ENCODE measurements at regions not wholly inside any gene's neighbourhood (a gene's known extent, or its start where the extent isn't known, plus 50 kb on each side); places are given as distances from the start of the nearest gene placed in this dataset.

DNA sequence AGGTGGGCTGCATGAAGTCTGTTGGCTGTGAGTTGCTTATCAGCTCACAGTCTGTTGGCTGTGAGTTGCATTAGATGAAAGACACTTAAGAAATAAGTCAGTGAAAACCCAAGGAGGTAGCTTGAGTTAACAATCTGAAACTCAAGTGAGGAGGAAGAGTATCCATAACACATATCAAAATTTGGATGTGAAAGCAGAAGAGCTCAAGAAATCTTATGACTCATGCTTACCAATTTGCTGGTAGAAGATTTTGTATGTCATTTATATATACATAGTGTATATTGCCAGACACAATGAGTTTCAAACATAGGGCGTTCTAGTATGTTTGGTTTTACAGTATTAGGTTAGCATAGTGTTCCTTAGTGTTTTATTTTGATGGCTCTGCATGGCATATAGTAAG is 107.4 kb downstream of the DDIT4L start:
- no peak for DNase-seq

DNA sequence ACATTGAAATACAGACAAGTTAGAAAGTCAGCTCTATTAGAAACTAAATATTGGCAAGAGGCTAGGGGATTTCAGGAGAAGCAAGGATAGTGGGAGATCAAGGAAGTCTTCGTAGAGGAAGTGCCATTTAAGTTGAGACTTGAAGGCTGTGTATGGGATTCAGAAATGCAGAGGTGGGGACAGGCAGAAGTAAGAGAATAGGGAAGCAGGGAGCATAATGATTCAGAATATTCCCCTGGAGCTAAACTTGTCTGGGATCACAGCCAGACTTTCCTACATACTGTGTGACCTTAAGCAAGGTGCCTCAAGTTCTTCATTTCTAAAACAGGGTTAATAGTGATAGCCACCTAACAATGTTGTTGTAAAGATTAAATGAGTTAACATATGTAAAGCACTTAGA is 108.8 kb downstream of the DDIT4L start:
- no peak for DNase-seq

DNA sequence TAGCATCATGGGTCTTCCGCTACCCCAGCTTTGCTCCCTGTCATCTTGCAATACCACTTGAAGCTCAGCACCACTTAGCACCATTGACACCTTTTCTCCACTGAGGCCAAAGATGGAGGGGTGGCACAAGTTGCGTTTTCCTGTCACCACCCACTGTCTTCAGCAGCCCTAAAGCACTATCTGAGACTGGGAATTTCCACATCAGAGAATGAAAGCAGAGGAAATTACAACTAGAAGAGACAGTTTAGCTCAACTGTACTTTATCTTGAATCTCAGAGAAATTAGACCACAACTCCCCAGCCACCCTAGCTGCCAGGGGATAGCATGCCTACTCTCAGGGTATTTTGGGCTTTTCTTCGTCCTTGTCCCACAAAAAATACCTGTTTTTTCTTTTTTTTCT is 111.0 kb downstream of the DDIT4L start:
- DNase-seq = no peak

DNA sequence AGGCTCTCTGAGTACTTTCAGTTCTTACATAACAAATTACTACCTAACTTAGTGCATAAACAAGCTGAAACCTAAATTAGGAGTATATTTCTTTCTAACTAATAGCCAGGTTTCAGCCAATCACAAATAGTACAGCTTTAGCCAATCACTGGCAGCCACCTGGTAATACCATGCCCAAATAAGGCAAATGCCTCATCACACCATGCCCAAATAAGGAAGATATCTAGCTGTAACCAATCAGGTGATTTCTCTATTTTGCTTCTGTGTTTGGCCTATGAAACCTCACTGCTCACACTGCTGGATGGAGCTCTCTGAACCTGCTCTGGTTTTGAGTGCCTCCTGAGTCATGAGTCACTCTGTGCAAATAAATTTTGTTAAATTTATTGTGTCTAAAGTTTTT is 113.5 kb downstream of the DDIT4L start:
- DNase-seq = no peak

DNA sequence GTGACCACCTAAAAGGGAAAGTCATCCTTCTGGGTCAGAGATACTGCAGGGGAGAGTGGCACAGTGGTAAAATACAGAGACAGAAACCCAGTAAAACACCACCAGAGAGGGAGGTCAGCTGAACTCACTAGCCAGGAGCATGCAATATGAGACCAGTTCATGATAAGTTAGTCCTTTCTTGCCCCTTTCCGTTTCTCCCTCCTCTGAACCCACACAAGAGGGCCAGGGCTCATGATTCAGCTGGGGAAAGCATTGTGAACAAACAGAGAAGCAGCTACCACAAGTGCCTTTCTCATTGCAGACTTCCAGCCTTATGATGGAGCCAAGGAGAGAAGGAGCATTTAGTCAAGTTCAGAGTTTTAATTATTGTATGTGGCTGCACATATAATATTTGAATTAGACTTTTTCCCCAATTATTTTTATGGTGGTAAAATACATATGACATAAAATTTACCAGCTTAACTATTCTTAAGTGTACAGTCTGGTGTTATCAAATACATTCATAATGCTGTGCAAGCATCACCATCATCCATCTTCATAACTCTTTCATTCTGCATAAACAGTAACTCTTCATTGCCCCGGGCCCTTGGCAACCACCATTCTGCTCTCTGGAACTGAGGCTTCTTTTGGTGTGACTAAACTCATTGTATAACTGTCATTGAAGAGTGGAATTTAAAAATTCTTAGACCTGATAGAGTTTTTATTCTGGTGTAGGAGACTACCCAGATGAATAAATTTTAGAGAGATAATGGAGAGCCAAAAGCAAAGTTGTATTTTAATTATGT is 114.6 kb downstream of the DDIT4L start:
- DNase-seq = no peak

DNA sequence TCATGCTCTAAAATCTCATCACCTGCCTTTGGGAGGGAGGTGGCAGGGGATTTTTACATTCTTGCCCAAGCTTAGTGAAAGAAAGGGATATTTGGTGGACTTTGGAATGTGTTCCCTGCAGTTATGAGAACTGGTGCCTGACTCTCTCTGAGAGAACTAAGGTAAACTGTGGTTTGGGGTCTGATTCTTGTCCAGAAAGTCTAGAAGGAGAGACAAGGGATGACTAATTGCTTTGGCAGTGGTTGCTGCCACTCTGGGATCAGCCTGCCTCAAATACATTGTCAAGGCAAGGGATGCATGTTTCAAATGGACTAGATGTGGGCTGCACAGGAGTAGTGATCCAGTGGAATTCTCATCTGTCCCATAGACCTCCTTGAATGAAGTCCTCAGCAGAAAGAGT is 115.2 kb downstream of the DDIT4L start:
- DNase-seq = no peak

DNA sequence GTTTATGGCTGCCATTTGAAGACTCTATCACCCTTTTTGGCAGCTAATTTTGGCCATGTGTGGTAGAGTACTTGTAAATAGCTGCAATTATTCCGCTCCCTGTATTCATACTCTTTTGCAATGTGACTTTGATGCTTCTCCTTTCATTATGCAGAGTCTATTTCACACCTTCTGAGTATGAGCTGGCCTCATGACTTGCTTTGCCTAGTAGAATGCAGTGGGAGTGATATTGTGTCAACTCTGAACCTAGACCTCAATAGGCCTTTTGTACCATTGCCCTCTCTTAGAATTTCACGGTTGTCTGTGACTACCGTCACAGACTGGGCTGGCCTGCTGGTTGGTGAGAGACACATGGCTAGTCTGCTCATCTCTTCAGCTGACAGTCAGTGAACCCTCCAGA is 118.8 kb downstream of the DDIT4L start:
- no peak for DNase-seq

DNA sequence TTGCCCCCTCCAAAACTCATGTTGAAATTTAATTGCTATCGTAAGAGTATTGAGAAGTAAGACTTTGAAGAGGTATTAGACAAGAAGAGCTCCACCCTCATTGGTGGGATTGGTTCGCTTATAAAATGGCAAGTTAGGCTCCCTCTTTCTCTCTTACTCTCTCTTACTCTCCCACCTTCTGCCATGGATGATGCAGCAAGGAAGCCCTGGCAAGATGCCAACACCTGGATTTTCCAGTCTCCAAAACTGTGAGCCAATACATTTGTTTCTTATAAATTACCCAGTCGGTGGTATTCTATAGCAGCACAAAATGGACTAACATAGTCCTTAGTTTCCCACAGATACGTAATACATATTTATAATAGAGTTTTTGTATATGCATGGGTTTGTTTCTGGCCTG is 119.4 kb downstream of the DDIT4L start:
- DNase-seq = no peak

DNA sequence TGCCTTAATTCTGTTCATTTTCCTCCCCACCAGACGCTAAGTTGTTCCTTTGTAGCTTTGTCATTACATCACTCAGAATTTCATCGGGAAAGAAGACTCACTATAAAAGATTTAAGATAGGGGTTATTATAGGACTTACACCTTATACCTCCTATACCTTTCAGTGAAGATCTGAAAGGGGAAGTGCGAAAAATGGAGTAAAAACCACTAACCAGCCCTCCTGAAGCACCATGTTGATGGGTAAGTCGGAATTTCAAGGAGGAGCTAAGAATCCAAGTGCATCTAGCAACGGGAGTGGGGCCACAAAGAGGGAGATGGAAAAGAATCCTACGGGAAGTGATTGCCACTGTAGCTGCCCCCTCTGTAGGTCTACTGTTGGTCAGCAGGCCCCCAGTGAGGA is 119.1 kb upstream of the H2AZ1 start:
- DNase-seq = no peak

DNA sequence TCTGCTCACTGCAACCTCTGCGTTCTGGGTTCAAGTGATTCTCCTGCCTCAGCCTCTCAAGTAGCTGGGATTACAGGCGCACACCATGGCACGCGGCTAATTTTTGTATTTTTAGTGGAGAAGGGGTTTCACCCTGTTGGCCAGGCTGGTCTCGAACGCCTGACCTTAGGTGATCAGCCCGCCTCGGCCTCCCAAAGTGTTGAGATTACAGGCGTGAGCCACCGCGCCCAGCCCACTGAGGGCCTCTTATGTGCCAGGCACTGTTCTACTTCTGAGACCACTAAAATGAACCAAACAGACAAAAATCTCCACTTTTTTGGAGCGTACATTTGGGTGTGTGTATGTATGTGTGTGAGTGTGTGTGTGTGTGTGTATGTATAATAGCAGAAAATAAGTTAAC is 117.2 kb upstream of the H2AZ1 start:
- no peak for DNase-seq

DNA sequence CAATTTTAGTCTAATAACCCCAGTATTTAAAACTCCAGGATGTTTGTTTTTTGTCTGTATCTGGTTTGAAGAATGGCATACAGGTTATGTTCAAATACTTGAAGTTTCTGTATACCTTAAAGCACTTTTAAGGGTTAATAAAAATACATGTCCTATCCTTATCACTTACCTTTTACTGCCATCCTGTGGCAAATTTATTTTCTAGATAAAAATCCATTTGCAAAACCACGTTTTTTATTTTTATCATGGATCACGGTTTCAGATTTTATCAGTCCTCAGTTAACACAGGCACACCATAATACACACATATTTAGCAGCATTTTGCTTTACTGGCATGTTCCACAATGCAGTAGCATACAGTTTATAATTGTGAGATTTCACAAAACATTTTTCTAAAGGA is 113.3 kb upstream of the H2AZ1 start:
- DNase-seq = no peak

DNA sequence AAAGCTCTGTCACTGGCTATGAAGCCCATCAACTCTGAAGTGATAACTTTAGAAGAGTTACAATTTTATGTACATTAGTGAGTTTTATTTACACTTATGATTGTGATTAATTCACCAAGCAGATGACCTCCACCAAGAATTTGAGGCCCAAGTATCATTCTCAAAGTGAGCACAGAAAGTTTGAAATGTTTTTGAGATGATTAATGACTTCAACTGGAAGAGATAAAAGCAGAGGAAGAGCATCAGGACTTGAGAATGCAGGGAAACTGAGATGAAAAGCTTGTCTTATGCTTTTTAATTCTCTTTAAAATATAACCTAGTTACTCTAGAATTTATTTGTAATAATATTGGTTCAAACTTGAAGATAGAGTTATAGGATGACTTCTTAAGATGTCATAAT is 112.8 kb upstream of the H2AZ1 start:
- no peak for DNase-seq

DNA sequence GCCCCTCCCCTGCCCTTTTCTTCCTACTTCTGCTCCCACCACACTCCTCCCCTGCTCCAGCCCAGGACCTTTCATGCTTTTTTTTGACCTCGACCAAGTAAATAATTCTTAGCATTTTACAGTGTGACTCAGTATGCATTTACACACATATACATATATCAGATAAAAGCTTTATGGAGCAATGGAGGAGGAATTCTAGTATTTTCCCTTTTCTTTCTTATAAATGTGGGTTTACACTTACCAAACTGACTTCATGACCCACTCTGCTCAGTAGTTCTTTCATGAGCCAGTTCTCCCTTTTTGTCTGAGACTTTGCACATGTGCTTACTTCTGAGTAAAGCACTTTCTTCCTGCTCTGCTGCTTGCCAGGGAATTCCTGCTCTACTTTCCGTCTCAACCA is 111.8 kb upstream of the H2AZ1 start:
- DNase-seq = no peak

DNA sequence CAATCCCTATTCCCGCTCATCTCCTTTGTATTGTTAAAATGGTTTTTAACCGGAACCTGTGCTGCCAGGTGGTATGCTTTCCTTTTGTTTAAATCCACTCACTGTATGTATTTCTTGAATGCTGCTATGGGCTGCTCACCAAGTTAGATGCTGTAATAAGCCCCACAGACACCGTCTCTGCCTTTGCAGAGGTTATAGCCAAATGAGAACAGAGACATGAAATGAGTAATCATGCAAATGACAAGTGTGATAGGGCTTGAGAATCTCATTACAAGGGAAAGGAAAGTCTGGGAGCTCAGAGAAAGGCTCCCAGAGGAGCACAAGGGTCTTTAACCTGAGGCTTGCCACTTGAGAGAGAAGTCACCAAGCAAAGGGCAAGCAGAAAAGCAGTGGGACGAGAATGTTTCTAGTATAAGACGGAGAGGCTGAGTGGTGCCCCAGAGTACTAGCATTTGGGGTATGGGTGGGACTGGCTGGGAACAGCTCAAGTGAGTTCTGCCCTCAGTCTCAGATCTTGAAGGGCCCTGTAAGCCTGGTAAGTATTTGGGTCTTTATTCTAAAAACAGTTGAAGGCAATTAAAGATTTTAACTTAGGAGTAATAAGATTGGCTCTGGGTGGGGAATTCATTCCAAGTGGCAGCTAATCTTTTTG is 110.8 kb upstream of the H2AZ1 start:
- DNase-seq = no peak

DNA sequence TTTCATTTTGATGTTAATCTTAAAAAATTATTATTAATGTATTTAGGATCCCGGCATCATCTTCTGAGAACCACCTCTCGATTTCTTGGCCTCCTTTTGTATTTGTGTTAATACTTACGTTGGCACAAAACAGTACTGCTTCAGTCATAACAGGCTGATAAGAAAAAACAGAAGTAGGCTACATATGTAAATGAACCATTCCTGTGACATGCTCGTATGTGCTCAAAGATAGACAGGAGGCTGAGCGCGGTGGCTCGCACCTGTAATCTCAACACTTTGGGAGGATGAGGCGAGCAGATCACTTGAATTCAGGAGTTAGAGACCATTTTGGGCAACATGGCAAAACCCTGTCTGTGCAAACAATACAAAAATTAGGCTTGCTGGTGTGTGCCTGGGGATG is 109.4 kb upstream of the H2AZ1 start:
- DNase-seq = no peak

DNA sequence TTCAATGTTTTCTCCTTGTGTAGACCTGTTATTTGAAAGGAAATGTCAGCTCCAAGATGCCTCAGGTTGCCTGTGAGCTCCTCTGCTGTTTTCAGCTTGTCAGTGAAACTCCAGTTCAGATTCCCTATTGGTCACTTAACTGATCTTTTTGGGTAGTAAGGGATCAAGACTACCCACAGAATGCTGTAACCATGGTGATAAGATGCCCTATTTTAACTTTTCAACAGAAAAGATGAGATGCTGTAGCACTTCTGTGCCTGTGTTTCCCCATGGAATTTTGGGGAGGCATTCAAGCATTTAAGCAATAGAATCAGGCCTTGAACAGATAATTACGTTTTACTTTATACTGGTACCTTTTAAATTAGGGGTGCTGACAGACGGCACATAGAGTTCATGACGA is 106.6 kb upstream of the H2AZ1 start:
- no peak for DNase-seq

DNA sequence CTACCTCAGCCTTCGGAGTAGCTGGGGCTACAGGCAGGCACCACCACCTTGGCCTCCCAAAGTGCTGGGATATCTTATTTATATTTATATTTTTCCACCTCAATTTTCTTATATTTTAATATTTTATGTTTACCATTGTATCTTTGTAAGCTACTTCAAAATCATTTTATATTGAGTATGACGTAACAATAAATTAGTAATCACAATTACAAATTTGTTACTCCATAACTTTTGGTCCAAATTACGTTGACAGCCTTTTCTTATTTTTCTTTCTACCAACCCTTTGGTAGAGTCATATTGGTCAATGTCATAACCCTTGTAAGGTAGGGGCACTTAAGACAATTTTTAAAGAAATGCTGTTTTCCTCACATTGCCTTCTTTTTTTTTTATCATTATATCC is 104.0 kb upstream of the H2AZ1 start:
- DNase-seq = no peak

DNA sequence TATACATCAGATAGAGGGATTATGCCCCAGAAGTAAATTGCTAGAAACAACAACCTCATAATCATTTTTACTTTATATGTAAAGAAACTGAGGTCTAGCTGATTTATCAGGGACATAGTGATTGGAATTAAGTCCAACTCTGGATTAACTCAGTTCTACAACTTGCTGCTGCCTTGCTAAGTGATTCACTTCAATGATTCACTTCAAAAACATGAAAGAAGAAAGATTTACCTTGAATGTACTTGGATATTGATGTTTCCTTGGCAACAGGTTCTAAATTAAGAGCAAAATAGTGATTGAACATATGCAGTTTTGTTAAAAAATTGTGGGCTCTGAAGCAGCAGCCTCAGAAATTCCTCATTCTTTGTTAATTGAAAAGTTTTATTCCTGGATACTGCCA is 99.8 kb upstream of the H2AZ1 start:
- DNase-seq = no peak

DNA sequence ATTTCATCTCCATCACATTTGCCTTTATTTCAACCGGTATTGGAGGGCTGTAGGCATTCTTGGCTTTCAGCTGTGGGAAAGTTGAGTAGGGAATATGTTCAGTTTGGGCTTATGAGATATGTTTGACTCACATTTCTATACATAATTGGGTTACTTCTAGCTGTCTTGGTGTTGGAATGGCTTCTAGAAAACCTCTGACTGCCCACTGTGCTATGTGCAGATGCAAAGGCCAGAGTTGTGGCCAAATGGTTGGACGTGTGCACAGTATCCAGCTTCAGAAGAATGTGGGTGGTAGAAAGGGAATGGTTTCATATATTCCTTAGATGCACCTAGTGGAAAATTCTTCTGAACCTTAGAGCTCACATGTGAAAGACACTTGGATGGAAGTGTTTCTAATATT is 92.6 kb upstream of the H2AZ1 start:
- no peak for DNase-seq

DNA sequence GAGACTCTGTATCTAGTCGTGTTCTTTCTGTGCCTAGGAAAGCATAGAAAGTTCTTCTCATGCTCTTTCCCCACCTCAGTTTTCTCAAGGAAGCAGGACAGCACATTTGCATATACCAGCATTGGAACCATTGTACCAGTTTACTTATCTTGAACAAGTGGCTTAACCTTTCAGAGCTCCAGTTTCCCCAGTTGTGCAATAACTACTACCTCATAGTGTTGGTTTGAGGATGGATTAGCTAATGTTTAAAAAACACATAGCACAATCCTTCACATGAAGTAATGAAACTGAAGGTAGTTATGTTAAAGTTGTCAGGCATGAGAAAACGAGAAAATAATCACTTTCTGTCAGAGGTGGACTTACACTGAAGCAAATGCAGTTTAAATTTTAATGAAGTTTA is 92.2 kb upstream of the H2AZ1 start:
- no peak for DNase-seq

DNA sequence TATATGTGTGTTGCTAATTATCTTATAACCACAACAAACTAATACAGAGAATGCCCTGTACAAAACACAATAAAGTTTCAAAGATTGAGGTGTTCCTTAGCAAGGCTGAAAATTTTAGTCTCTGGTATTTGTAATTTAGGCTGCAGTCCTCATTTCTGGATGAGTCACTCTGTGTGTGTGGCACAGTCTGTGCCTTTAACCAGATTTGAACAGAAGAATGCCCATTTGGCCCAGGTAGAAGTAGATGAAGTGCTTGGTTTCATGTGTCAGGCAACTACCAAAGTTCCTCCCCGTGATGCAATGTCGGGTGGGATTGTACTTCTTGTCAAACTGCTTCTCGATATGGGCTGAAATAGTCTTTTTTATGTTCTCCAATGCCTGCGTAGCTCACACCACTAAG is 91.6 kb upstream of the H2AZ1 start:
- DNase-seq = no peak

DNA sequence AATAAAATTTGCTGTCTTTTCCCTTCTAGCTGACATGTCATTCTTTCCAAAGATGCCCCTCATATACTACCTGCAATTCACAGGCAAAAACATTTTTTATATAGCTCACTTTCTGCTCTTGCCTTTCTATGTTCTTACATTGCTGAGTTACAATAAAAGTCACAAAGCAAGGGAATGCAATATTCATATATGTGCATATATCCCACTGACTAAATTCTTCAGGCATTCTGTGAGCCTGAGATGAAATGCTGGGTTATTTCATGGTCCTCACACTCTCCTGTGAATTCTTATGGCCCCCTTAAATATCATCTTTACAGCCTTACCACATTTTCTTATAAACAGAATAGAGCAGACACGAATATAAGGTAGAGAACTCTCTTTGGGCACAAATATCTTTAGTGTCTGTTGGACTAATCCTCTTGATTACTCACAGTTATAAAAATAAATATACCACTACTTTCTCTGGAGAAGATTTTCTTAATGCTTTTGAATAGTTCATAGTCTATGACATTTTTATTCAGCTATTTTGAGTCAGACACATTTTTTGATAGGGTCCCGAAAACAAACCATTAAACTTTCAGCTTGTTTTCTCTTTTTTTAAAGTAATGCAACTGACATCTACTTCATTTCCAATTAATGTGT is 84.1 kb upstream of the H2AZ1 start:
- DNase-seq = no peak

DNA sequence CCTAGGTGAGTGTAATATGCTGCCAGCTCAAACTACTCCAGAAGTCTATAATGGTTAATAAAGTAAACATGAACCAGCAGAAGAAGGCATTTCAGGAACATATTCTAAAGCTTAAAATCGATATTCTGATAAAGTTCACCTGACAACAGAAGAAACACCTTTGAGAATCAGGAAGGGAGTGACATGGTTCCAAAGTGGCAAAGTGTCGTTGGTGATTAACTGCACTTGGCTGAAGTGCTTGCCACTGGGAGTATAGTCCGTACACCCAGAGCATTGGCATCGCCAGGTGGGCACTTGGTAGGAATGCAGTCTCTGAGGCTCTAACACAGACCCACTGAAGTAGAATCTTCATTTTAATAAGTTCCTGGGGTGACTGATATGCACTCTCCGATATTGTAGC is 76.0 kb upstream of the H2AZ1 start:
- no peak for DNase-seq

DNA sequence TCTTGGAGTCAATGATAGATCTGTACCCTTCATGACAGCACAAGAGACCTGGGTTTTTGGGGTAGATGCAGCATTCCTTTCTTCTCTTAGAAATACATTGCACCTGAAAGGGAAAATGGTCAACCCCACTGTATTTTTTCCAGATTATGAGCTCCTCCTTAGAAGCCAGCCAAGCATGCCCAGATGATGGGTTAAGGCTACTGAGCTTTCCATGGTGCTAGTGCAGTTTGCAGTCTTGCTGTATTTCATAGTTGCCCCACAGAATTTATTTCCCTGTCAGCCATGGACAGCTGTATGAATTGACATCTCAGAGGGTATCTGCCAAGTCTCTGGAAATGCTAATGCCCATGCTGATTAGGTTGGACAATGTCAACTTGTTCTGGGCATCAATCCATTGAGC is 73.7 kb upstream of the H2AZ1 start:
- DNase-seq = no peak

DNA sequence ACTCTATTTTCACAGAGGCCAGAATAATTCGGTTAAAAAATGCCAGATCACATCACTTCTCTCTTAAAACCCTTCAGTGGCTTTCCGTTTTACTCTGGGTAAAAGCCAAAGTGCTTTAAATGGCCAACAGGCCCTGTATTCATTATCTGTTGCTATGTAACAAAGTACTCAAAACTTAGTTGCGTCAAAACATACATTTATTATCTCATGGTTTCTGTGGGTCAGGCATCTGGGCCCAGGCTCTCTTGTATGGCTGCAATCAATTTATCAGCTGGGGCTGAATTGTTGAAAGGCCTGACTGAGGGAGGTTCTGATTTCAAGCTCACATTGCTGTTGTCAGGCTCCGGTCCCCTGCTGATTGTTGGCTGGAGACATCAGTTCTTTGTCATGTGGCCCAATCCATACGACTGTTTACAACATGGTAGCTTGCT is 72.7 kb upstream of the H2AZ1 start:
- DNase-seq = no peak

All from activated gamma-delta T cell treated with Interleukin-2 at 50 U/mL for 16 hours (primary cell).